Right atrium auricular region (tissue), 2 donors: ENCODE measurements at regions not wholly inside any gene's neighbourhood (a gene's known extent, or its start where the extent isn't known, plus 50 kb on each side); places are given as distances from the start of the nearest gene placed in this dataset.

Experiments used
- DNase-seq: peaks from one replicate; pipeline ENCODE4 v3.0.0-alpha.2; 2019; ENCODE audit warnings: low spot score
- H3K27ac ChIP-seq, 2 donors: fragments of 200-600 bp; sonication (generic); 1 replicate in 1 of 2; 2 replicates in 1 of 2; pipeline ENCODE4 v1.5.1; 2016 to 2019
- H3K27me3 ChIP-seq, 2 donors: fragments of 200-600 bp; sonication (generic); one replicate each; pipeline versions ENCODE4 v1.5.1 to v1.6.0; 2017 to 2019
- H3K36me3 ChIP-seq: fragments of 200-600 bp; sonication (generic); one replicate; pipeline ENCODE4 v1.5.1; 2016
- H3K4me1 ChIP-seq, 2 donors: fragments of 200-600 bp; sonication (generic); one replicate each; pipeline versions ENCODE4 v1.5.1 to v1.6.0; 2017 to 2019
- H3K4me3 ChIP-seq, 2 donors: fragments of 200-600 bp; sonication (generic); 1 replicate in 1 of 2; 2 replicates in 1 of 2; pipeline ENCODE4 v1.5.1; 2017 to 2019; ENCODE audit warnings: mild to moderate bottlenecking in 1 of 2, moderate library complexity in 1 of 2
- H3K9me3 ChIP-seq, 2 donors: fragments of 200-600 bp; sonication (generic); one replicate each; pipeline ENCODE4 v1.5.1; 2019
- CTCF ChIP-seq, 2 donors: fragments of 200-600 bp; sonication (generic); IDR thresholded peaks; one replicate each; pipeline ENCODE4 v1.5.1; 2019; ENCODE audit warnings: antibody characterized with exemption in 2 of 2

- no peaks in the 10 kb centered on the region for H3K9me3 ChIP-seq
- H3K27me3 ChIP-seq: no peaks in the 10 kb centered on the region
- TF ChIP-seq CTCF (IDR thresholded peaks at IDR 0.05): no peak
- no peaks in the 10 kb centered on the region for H3K36me3 ChIP-seq
- H3K4me3 ChIP-seq: no peak overlapping the region
- H3K27ac ChIP-seq: no peak overlapping the region
- peaks cover 0 to 14% of the 10 kb centered on the region in 2 donors for H3K4me1 ChIP-seq
- no peak for DNase-seq
Observed at GRCh38 chr2:37581433-37581832, 90.0 kb downstream of the CDC42EP3 start.

GRCh38 chr2:37582481-37583220 is 88.8 kb downstream of the CDC42EP3 start:
- Histone ChIP-seq H3K9me3 (no peaks in the 10 kb centered on the region), H3K4me3 (no peak overlapping the region), H3K27ac (no peak overlapping the region), H3K36me3 (no peaks in the 10 kb centered on the region), H3K4me1 (peaks cover 0 to 22% of the 10 kb centered on the region in 2 donors), H3K27me3 (no peaks in the 10 kb centered on the region)
- TF ChIP-seq CTCF (IDR thresholded peaks at IDR 0.05): no peak
- no peak for DNase-seq

GRCh38 chr2:37583402-37583801 is 88.0 kb downstream of the CDC42EP3 start:
- no peak for DNase-seq
- no peak overlapping the region for H3K27ac ChIP-seq
- H3K4me1 ChIP-seq: peaks cover 0 to 22% of the 10 kb centered on the region in 2 donors
- no peaks in the 10 kb centered on the region for H3K9me3 ChIP-seq
- H3K4me3 ChIP-seq: no peak overlapping the region
- H3K27me3 ChIP-seq: no peaks in the 10 kb centered on the region
- TF ChIP-seq CTCF (IDR thresholded peaks at IDR 0.05): no peak
- H3K36me3 ChIP-seq: no peaks in the 10 kb centered on the region

- Histone ChIP-seq H3K36me3 (no peaks in the 10 kb centered on the region), H3K27ac (no peak overlapping the region), H3K9me3 (no peaks in the 10 kb centered on the region), H3K27me3 (no peaks in the 10 kb centered on the region), H3K4me3 (no peak overlapping the region), H3K4me1 (peaks cover 0 to 22% of the 10 kb centered on the region in 2 donors)
- DNase-seq: no peak
- no peak for TF ChIP-seq CTCF (IDR thresholded peaks at IDR 0.05)
Observed at GRCh38 chr2:37583867-37584266, 87.6 kb downstream of the CDC42EP3 start.

GRCh38 chr2:37585295-37585908 is 86.0 kb downstream of the CDC42EP3 start:
- Histone ChIP-seq H3K9me3 (no peaks in the 10 kb centered on the region), H3K4me1 (peaks cover 0 to 29% of the 10 kb centered on the region in 2 donors), H3K27ac (no peak overlapping the region), H3K36me3 (no peaks in the 10 kb centered on the region), H3K27me3 (no peaks in the 10 kb centered on the region), H3K4me3 (no peak overlapping the region)
- TF ChIP-seq CTCF (IDR thresholded peaks at IDR 0.05): no peak
- no peak for DNase-seq
